Activated CD4-positive, CD25-positive, alpha-beta regulatory T cell treated with anti-CD3 and anti-CD28 coated beads, Interleukin-2, amount 50 U/mL, for 72 hours (primary cell): ENCODE measurements at regions not wholly inside any gene's neighbourhood (a gene's known extent, or its start where the extent isn't known, plus 50 kb on each side); places are given as distances from the start of the nearest gene placed in this dataset.
"Not testable (repeated sequence)": the region's sequence is repeated elsewhere in the genome, so short reads cannot be mapped to it uniquely, and the experiment has no call there.

Experiments used
- DNase-seq: peaks from one replicate; pipeline ENCODE4 v3.0.0; 2021

GRCh38 chr4:18100657-18101056 is 79.1 kb upstream of the LCORL start:
- DNase-seq: no peak

- not testable (repeated sequence) for DNase-seq
Measured at GRCh38 chr4:18090447-18090846, 68.9 kb upstream of the LCORL start.

DNA sequence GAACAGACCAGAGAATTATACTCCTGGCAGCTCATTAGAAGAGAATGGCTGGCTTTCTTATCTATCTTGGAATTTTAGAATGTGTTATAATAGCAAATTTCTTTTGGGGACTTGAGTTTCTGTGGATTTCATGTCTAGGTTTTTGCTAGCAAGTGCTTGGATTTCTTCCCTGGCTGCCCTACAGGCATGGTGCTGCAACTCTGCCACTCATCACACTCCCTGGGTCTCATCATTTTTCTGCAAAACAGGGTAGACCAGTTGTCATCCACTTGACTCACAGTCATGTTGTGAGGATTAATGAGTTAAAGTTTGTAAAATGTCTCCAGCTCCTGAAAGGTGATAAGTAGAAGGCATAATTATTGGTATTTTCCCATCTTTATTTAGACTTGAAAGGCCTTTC is 60.7 kb upstream of the LCORL start:
- no peak for DNase-seq

DNA sequence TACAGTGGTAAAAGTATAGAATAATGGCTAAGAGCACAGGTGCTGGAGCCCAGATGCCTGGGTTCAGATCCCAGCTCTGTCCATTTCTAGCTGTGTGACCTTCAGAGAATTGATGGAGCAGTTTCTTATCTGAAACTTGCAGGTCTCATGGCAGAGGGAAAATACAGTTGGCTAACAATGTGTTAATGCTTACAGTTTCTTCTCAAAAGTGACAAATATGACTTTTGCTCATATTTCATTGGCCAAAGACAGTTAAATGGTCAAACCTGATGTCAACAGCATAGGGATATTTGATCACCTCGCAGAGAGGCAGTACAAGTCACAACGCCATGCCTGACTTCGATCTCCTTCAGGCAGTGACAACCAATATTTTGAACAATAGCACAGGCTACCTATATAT is 60.2 kb upstream of the LCORL start:
- no peak for DNase-seq

- no peak for DNase-seq
Measured at GRCh38 chr4:18077808-18078207, 56.3 kb upstream of the LCORL start.

DNA sequence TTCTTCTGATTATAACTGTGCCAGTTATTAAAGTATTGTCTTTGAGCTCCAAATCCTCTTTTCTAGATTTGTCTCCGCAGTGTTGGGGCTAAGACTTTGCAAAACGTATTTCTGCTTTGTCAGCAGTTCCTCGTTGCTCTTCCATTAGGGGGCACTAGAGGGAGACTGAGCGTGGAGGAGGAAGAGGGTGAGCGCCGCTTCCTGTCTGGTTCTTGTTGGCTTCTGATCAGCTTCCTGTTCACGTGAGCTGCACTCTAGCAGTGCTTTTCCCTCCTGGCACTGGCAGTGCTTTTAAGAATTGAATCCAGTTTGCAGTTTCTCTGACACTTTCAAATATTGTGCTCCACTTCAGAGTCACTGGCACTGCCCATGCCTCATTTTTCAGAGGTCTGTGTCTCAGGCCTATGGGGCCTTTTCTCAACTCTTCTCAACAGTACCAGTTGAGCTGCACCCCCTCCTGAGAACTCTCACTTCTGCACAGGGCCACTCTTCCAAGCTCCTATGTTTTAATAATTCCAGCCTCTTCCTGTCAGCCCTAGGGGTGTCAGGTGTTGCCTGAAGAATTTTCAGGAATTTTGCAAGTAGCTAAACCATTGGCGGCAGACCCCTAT is 54.4 kb upstream of the LCORL start:
- no peak for DNase-seq

DNA sequence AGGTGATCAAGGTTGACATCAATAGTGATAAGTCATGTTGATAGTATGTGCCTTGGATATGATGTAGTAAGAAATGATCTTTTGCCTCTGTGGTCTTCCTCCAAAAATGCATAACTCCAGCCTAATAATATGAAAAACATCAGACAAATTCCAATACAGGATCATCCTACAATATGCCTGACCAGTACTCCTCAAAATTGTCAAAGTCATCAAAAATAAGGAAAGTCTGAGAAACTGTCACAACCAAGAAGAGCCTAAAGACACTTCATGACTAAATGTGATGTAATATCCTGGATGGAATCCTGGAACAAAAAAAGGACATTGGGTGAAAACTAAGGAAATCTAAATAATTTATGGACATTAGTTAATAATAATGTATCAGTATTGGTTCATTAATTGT is 50.3 kb upstream of the LCORL start:
- no peak for DNase-seq
